Spleen (tissue), 7 donors: ENCODE measurements at regions not wholly inside any gene's neighbourhood (a gene's known extent, or its start where the extent isn't known, plus 50 kb on each side); places are given as distances from the start of the nearest gene placed in this dataset.

Experiments
- POLR2A ChIP-seq, 3 donors: fragments of 450-650 bp; IDR thresholded peaks; one replicate each; pipeline ENCODE4 v1.5.1; 2017; ENCODE audit warnings: antibody characterized with exemption in 3 of 3, mild to moderate bottlenecking in 1 of 3
- POLR2AphosphoS5 ChIP-seq, 3 donors: sonication (generic); formaldehyde crosslinking; IDR thresholded peaks; one replicate each; pipeline ENCODE4 v1.5.1; 2017; ENCODE audit warnings: antibody characterized with exemption in 3 of 3
- TF ChIP-seq, protein P1 (sequence below), 11 experiments: fragments of 200-600 bp in 7 of 11; fragments of 450-650 bp in 4 of 11; sonication (generic) in 4 of 11; IDR thresholded peaks in 8 of 11; conservative IDR thresholded peaks in 3 of 11; 1 replicate in 7 of 11; 2 replicates in 4 of 11; pipeline versions ENCODE4 v1.4.0 to v1.8.0; 2016 to 2021; ENCODE audit warnings: antibody characterized with exemption in 11 of 11, inconsistent platforms in 4 of 11, mild to moderate bottlenecking in 1 of 11
- donor health status: DM: no; HTN: no; CAD: no; lungs with moderate emphysema.
- donor health status: DM: no; HTN: no; CAD: no.
- donor health status: DM: no; HTN: no; CAD: no.

DNA sequence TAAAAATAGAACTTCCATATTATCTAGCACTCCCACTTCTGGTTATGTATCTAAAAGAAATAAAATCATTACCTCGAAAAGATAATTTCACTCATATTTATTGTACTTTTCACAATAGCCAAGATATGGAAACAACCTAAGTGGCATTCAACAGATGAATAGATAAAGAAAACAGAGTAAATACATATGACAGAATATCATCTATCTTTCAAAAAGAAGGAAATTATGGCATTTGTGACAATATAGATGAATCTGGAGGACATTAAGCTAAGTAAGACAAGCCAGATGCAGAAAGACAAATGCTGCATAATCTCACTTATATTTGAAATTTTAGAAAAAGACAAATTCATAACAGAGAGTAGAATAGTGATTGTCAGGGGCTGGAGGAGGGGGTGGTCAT, 590.0 kb upstream of the ANO3 start:
- TF ChIP-seq, protein P1, sequence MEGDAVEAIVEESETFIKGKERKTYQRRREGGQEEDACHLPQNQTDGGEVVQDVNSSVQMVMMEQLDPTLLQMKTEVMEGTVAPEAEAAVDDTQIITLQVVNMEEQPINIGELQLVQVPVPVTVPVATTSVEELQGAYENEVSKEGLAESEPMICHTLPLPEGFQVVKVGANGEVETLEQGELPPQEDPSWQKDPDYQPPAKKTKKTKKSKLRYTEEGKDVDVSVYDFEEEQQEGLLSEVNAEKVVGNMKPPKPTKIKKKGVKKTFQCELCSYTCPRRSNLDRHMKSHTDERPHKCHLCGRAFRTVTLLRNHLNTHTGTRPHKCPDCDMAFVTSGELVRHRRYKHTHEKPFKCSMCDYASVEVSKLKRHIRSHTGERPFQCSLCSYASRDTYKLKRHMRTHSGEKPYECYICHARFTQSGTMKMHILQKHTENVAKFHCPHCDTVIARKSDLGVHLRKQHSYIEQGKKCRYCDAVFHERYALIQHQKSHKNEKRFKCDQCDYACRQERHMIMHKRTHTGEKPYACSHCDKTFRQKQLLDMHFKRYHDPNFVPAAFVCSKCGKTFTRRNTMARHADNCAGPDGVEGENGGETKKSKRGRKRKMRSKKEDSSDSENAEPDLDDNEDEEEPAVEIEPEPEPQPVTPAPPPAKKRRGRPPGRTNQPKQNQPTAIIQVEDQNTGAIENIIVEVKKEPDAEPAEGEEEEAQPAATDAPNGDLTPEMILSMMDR (IDR thresholded peaks at IDR 0.05 in 8 of 11, conservative IDR thresholded peaks at IDR 0.05 in 3 of 11), result no peak
- TF ChIP-seq POLR2A (IDR thresholded peaks at IDR 0.05) (no peak), POLR2AphosphoS5 (IDR thresholded peaks at IDR 0.05) (no peak)
